ENCODE measurements at regions not wholly inside any gene's neighbourhood (a gene's known extent, or its start where the extent isn't known, plus 50 kb on each side); places are given as distances from the start of the nearest gene placed in this dataset.

DNA sequence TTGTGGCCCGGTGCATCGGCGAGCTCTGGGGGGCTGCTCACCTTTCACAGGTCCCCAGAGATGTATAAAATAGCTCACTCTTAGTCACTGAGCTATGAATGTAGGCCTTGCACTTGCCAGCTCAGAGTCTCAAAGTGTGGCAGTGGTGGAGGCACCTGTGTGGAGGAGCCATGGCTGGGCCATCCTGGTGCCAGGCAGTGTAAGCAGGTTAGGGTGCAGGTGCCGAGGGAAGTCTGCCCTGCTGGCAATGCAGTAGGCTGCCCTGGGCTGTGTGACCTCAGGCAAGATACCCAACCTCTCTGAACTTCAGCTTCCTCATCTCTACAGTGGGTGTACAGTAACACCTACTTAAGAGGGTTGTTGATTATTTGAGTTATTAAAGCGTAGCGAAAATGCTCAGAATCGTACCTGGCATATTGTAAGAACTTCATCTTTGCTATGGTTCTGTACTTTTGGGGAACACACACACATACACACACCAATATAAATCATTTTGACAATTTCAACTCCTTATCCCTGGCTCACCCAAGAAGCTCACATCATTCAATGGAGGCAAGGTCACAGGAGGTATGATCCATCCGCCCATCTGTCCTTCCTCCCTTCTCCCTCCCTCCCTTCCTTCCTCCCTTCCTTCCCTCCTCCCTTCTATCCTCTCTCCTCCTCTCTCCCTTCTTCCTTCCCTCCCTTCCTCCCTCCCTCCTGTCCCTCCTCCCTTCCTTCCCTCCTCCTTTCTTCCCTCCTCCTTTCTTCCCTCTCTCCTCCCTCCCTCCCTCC is 66.8 kb upstream of the STX16 start:
- no peak for DNase-seq (ENCODE audit: low read depth, low spot score)
- H3K4me3 ChIP-seq, result no peak overlapping the region
- H3K79me2 ChIP-seq (ENCODE audit: control insufficient read depth, insufficient read depth, low read length), result no peaks in the 10 kb centered on the region
- intact Hi-C loops (cut with micrococcal nuclease; ENCODE audit: unreplicated experiment) (no loop called here), in situ Hi-C loops (cut with MboI) (loop anchor here (5.0 kb wide), 1 partner anchor 48 kb away; no protein-coding TSS in a partner anchor)
- CTCF ChIA-PET, result no interaction called here
- H2AFZ ChIP-seq (ENCODE audit: control insufficient read depth, low read depth, low read length), result no peak overlapping the region
- H3K4me1 ChIP-seq (ENCODE audit: control insufficient read depth, insufficient read depth, low read length), result no peaks in the 10 kb centered on the region
- SMC1A ChIA-PET (ENCODE audit: uncharacterized antibody, unreplicated experiment), result no interaction called here
- no peaks in the 10 kb centered on the region; a peak in 3 of 4 replicates for H3K27me3 ChIP-seq (replicated peaks in 1 of 2; ENCODE audit: control insufficient read depth in 2 of 2, insufficient read depth in 2 of 2, low read length in 1 of 2)
- POLR2A ChIA-PET, result no interaction called here
- no TSS peak for BruUV-seq (replicated peaks)
- FAIRE-seq, result no peak
- RAD21 ChIA-PET (ENCODE audit: unreplicated experiment), result no interaction called here
- H3K9me3 ChIP-seq (replicated peaks; ENCODE audit: control insufficient read depth, insufficient read depth, low read length), result no peaks in the 10 kb centered on the region; the same call in 2 of the 3 replicates
- TF ChIP-seq SIX5 (IDR thresholded peaks at IDR 0.05; ENCODE audit: low read depth, low read length, severe bottlenecking), result no peak
- TF ChIP-seq, protein P1, sequence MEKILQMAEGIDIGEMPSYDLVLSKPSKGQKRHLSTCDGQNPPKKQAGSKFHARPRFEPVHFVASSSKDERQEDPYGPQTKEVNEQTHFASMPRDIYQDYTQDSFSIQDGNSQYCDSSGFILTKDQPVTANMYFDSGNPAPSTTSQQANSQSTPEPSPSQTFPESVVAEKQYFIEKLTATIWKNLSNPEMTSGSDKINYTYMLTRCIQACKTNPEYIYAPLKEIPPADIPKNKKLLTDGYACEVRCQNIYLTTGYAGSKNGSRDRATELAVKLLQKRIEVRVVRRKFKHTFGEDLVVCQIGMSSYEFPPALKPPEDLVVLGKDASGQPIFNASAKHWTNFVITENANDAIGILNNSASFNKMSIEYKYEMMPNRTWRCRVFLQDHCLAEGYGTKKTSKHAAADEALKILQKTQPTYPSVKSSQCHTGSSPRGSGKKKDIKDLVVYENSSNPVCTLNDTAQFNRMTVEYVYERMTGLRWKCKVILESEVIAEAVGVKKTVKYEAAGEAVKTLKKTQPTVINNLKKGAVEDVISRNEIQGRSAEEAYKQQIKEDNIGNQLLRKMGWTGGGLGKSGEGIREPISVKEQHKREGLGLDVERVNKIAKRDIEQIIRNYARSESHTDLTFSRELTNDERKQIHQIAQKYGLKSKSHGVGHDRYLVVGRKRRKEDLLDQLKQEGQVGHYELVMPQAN (conservative IDR thresholded peaks at IDR 0.05), result no peak
- H3K4me2 ChIP-seq (ENCODE audit: control insufficient read depth, insufficient read depth), result no peak overlapping the region
- no peak overlapping the region for H3K9ac ChIP-seq (ENCODE audit: control insufficient read depth, insufficient read depth, low read length)
- 16% methylated on average over 7 of the region's 8 CpGs for WGBS (ENCODE audit: insufficient coverage, insufficient replicate concordance, low lambda C conversion rate, missing lambda C conversion rate)
- H3K27ac ChIP-seq (ENCODE audit: control insufficient read depth, insufficient read depth), result no peak overlapping the region
- no peaks in the 10 kb centered on the region for H3K36me3 ChIP-seq (ENCODE audit: control insufficient read depth in 2 of 2, insufficient read depth in 2 of 2, low read length in 1 of 2)
- no peak for ATAC-seq
- no peaks in the 10 kb centered on the region for H4K20me1 ChIP-seq (ENCODE audit: control insufficient read depth, insufficient read depth)

DNA sequence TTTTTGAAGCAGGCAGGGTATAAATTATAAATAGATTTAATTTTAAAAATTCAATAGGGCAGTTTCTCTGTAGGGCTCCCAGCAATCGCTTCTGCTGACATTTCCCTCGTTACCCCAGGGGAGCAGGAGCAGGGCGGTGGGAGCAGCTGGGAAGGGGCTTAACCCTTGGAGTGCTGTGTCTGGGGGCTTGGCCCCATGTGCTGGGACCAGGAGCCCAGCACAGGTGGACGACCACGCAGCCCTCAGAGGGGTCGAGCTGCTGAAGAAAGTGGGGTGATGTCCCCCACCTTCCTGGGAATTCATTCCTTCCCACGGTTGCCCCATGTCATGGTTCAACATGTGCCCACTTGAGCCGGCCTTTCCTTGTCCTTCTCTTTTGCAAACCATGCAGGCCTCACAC is 67.5 kb upstream of the STX16 start:
- Histone ChIP-seq H2AFZ (ENCODE audit: control insufficient read depth, low read depth, low read length) (no peak overlapping the region), H3K9ac (ENCODE audit: control insufficient read depth, insufficient read depth, low read length) (no peak overlapping the region), H3K4me1 (ENCODE audit: control insufficient read depth, insufficient read depth, low read length) (no peaks in the 10 kb centered on the region), H3K4me2 (ENCODE audit: control insufficient read depth, insufficient read depth) (no peak overlapping the region), H3K4me3 (no peak overlapping the region), H3K36me3 (ENCODE audit: control insufficient read depth in 2 of 2, insufficient read depth in 2 of 2, low read length in 1 of 2) (no peaks in the 10 kb centered on the region), H3K27me3 (replicated peaks in 1 of 2; ENCODE audit: control insufficient read depth in 2 of 2, insufficient read depth in 2 of 2, low read length in 1 of 2) (no peaks in the 10 kb centered on the region; a peak in 2 of 4 replicates), H3K79me2 (ENCODE audit: control insufficient read depth, insufficient read depth, low read length) (no peaks in the 10 kb centered on the region), H4K20me1 (ENCODE audit: control insufficient read depth, insufficient read depth) (no peaks in the 10 kb centered on the region), H3K9me3 (replicated peaks; ENCODE audit: control insufficient read depth, insufficient read depth, low read length) (no peaks in the 10 kb centered on the region; the same call in 2 of the 3 replicates), H3K27ac (ENCODE audit: control insufficient read depth, insufficient read depth) (no peak overlapping the region)
- SMC1A ChIA-PET (ENCODE audit: uncharacterized antibody, unreplicated experiment), result no interaction called here
- RAD21 ChIA-PET (ENCODE audit: unreplicated experiment), result no interaction called here
- ATAC-seq, result no peak
- CTCF ChIA-PET, result no interaction called here
- no peak for TF ChIP-seq KLF5 (IDR thresholded peaks at IDR 0.05; ENCODE audit: partially characterized antibody)
- TF ChIP-seq PML (IDR thresholded peaks at IDR 0.05; ENCODE audit: low read length), result no peak
- no peak for DNase-seq (ENCODE audit: low read depth, low spot score)
- no TSS peak for BruUV-seq (replicated peaks)
- no peak for FAIRE-seq
- in situ Hi-C loops (cut with MboI), result loop anchor here (5.0 kb wide), 1 partner anchor 49 kb away; no protein-coding TSS in a partner anchor
- POLR2A ChIA-PET, result no interaction called here
- 10% methylated on average over 8 of the region's 8 CpGs for WGBS (ENCODE audit: insufficient coverage, insufficient replicate concordance, low lambda C conversion rate, missing lambda C conversion rate)
- intact Hi-C loops (cut with micrococcal nuclease; ENCODE audit: unreplicated experiment), result no loop called here

All from GM12878 (cell line).